Astrocyte of the cerebellum (primary cell): ENCODE measurements at regions not wholly inside any gene's neighbourhood (a gene's known extent, or its start where the extent isn't known, plus 50 kb on each side); places are given as distances from the start of the nearest gene placed in this dataset.

Experiments used
- DNase-seq: peaks from one replicate; pipeline ENCODE4 v3.0.0-alpha.2; 2011; ENCODE audit warnings: low read depth
- H3K4me3 ChIP-seq: 2 replicates; pipeline ENCODE4 v1.5.1; 2011; ENCODE audit warnings: mild to moderate bottlenecking, low read depth, low read length, moderate library complexity
- CTCF ChIP-seq: IDR thresholded peaks from 2 replicates; pipeline ENCODE4 v1.5.1; 2012; ENCODE audit warnings: low read length, low read depth, moderate library complexity, mild to moderate bottlenecking; ENCODE audit errors: missing control alignments
- in situ Hi-C: cut with HindIII; loops from 2 replicates; pipeline ENCODE4 v1.10.0; 2017; ENCODE audit warnings: low sequenced_read_pairs

DNA sequence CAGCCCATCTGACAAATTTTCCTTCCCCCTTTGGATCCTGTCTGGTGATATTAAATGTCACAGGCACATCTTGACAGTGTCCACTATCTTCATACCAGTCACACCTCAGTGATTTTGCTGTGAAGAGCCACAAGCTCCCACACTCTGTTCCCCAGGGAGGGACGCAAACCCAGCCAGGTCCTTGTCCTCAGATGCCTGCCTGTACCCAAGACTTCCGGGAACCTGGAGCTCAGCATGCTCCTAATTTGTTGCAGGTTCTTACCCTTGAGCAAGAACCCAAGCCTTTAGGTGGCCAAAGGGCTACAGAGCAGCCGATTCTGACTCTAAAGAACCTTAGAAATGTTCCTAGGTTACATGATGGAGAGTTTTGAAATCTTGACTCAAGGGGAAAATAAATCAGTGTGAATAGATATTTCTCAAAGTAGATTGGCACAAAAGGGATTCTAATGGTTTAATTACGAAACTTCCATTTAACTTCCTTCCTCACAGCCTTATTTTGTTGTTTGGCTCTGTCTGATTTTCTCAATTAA lies 66.2 kb upstream of the MTHFD1L start:
- no peak for TF ChIP-seq CTCF
- no peak overlapping the region for H3K4me3 ChIP-seq
- DNase-seq: no peak
- in situ Hi-C loops: no loop called here

- in situ Hi-C loops: no loop called here
- no peak overlapping the region for H3K4me3 ChIP-seq
- TF ChIP-seq CTCF: no peak
- DNase-seq: no peak
Observed at GRCh38 chr6:150800674-150801314, 64.7 kb upstream of the MTHFD1L start.

GRCh38 chr6:150806790-150807189 lies 58.7 kb upstream of the MTHFD1L start:
- no peak for DNase-seq
- no peak overlapping the region for H3K4me3 ChIP-seq
- in situ Hi-C loops: no loop called here
- TF ChIP-seq CTCF: no peak

GRCh38 chr6:150813319-150813992 lies 52.0 kb upstream of the MTHFD1L start:
- no peak for DNase-seq
- TF ChIP-seq CTCF: no peak
- in situ Hi-C loops: loop anchor here (5.0 kb wide), 1 partner anchor 396 kb away; no protein-coding TSS in a partner anchor
- no peak overlapping the region for H3K4me3 ChIP-seq

GRCh38 chr6:150813993-150814359 lies 51.5 kb upstream of the MTHFD1L start:
- in situ Hi-C loops: loop anchor here (5.0 kb wide), 1 partner anchor 397 kb away; no protein-coding TSS in a partner anchor
- TF ChIP-seq CTCF: no peak
- H3K4me3 ChIP-seq: no peak overlapping the region
- peak; percentile 28 for DNase-seq
